Hematopoietic multipotent progenitor cell treated with erythropoietin and hydrocortisone succinate and interleukin-3 and kit ligand, for 4 days (in vitro differentiated cells): ENCODE measurements at regions not wholly inside any gene's neighbourhood (a gene's known extent, or its start where the extent isn't known, plus 50 kb on each side); places are given as distances from the start of the nearest gene placed in this dataset.

Source experiments
- DNase-seq: peaks from one replicate; pipeline ENCODE4 v3.0.0-alpha.2; 2015

- peak; percentile 96 for DNase-seq
Observed at GRCh38 chr4:182969651-182970279, 52.6 kb upstream of the DCTD start.

GRCh38 chr4:182968917-182969650 lies 51.9 kb upstream of the DCTD start:
- no peak for DNase-seq

GRCh38 chr4:182967403-182967802 lies 50.2 kb upstream of the DCTD start:
- DNase-seq, result no peak
